GM18499 (cell line): ENCODE measurements at regions not wholly inside any gene's neighbourhood (a gene's known extent, or its start where the extent isn't known, plus 50 kb on each side); places are given as distances from the start of the nearest gene placed in this dataset.
"Not testable (repeated sequence)": the region's sequence is repeated elsewhere in the genome, so short reads cannot be mapped to it uniquely, and the experiment has no call there.

Source experiments
- ATAC-seq: cut with Tn5 transposase; IDR thresholded peaks from one replicate; pipeline ENCODE4 v1.9.1; 2021; ENCODE audit warnings: moderate number of reproducible peaks; ENCODE audit not compliant: insufficient read depth, unreplicated experiment

GRCh38 chr7:131027287-131027773, 293.3 kb upstream of the KLF14 start:
- ATAC-seq, result no peak

- no peak for ATAC-seq
Measured at GRCh38 chr7:131028295-131028694, 294.3 kb upstream of the KLF14 start.

GRCh38 chr7:131029002-131029401, 295.0 kb upstream of the KLF14 start:
- no peak for ATAC-seq

GRCh38 chr7:131031099-131031868, 296.4 kb upstream of the MKLN1 start:
- peak; percentile 65 for ATAC-seq

GRCh38 chr7:131032786-131033185, 294.9 kb upstream of the MKLN1 start:
- no peak for ATAC-seq

- no peak for ATAC-seq
Measured at GRCh38 chr7:131034166-131034881, 293.4 kb upstream of the MKLN1 start.

GRCh38 chr7:131035088-131035770, 292.4 kb upstream of the MKLN1 start:
- ATAC-seq, result no peak

GRCh38 chr7:131038153-131038552, 289.5 kb upstream of the MKLN1 start:
- ATAC-seq, result no peak

GRCh38 chr7:131039355-131039762, 288.3 kb upstream of the MKLN1 start:
- ATAC-seq, result no peak

- no peak for ATAC-seq
Measured at GRCh38 chr7:131039836-131040235, 287.8 kb upstream of the MKLN1 start.

- ATAC-seq, result no peak
Measured at GRCh38 chr7:131040467-131040932, 287.2 kb upstream of the MKLN1 start.

GRCh38 chr7:131041012-131041695, 286.5 kb upstream of the MKLN1 start:
- not testable (repeated sequence) for ATAC-seq

GRCh38 chr7:131042269-131043160, 285.2 kb upstream of the MKLN1 start:
- ATAC-seq, result no peak

- ATAC-seq, result no peak
Measured at GRCh38 chr7:131045526-131045925, 282.1 kb upstream of the MKLN1 start.

GRCh38 chr7:131046246-131046645, 281.4 kb upstream of the MKLN1 start:
- ATAC-seq, result no peak

- no peak for ATAC-seq
Measured at GRCh38 chr7:131047651-131048304, 279.9 kb upstream of the MKLN1 start.

- no peak for ATAC-seq
Measured at GRCh38 chr7:131051304-131051703, 276.4 kb upstream of the MKLN1 start.

GRCh38 chr7:131052285-131052904, 275.3 kb upstream of the MKLN1 start:
- no peak for ATAC-seq
